GM21360 (cell line): ENCODE measurements at regions not wholly inside any gene's neighbourhood (a gene's known extent, or its start where the extent isn't known, plus 50 kb on each side); places are given as distances from the start of the nearest gene placed in this dataset.

Source experiments
- ATAC-seq: cut with Tn5 transposase; IDR thresholded peaks from one replicate; pipeline ENCODE4 v1.9.1; 2021; ENCODE audit warnings: mild to moderate bottlenecking, moderate library complexity; ENCODE audit not compliant: unreplicated experiment

DNA sequence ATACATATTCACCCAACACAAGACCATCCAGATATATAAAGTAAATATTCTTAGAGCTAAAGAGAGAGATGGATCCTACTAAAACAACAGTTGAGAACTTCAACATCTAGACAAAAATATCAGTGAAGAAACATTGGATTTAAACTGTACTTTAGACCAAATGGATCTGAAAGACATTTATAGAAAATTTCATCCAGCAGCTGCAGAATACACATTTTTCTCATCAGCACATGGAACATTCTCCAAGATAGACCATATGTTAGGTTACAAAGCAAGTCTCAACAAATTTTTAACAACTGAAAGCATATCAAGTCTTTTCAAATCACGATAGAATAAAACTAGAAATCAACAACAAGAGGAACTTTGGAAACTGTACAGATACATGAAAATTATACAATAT lies 369.0 kb upstream of the CCDC54 start:
- no peak for ATAC-seq

DNA sequence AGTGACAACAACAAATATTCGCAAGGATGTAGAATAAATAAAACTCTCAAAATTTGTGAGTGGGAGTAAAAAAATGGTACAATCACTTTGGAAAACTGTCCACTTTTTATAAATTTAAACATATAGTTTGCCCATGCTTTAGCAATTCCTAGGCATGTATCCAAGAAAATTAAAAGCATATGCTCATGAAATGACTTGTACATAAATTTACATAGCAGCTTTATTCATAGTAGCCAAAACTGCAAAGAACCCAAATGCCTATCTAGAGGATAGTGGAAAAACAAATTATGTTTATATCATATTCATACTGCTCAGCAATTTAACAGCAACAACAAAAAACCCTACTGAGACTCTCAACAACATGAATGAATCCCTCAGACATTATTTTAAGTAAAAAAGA lies 363.6 kb upstream of the CCDC54 start:
- ATAC-seq, result no peak

DNA sequence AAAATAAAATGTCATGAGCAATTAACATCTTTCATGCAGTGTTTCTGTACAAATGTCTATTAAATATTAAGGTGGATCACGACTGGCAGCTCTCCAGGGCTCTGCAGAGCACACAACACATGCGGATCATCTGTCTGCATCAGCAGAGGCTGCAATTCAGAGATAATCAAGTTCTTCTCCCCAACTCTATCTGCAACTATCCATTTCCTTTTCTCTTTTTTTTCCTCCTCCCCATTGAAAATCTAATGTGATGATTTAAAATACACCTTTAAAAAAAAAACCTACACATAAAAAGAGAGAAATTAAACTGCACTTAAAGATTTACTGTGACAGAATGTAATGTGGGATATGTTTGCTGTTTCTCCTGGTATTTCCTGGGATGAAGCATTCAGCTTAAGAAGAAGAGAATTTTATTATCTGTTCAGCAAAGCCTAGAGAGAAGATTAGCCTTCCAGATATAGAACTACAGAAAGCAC lies 352.6 kb upstream of the CCDC54 start:
- no peak for ATAC-seq

DNA sequence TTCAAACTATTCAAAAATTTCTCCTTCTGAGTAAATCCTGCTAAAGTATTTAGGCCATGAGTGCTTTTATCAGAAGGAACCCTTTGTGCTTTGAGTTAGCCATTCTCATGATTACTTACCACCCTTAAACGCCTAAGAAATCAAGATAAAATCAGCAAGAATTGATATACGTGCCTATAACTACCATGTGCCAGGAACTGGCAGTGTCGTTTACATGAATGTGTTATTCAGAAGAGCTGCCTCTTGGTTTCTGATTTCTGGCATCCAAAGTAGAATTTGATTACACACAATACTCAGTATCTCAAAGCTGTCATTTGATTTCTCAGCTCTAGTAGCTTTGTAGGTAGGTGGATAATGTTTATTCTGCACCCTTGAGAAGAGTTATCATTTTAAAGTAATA lies 351.3 kb upstream of the CCDC54 start:
- no peak for ATAC-seq

DNA sequence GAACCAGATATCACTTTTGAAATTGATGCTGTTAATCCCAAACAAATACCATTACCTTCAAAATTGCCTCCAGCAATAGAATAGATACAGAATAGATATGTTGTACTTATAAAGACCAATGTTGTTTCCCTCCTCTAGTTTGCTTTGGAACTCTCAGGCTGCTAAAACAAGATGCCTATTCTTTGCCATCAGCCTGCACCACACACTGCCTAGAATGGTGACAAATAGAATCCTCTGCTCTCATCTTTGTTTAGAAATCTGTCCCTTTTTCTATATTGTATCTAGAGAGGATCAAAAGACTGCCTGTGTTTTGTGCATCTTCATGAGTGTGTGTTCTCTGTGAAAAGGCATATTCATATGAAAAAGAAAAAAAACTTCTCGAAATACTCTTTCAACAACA lies 349.2 kb upstream of the CCDC54 start:
- ATAC-seq, result no peak

DNA sequence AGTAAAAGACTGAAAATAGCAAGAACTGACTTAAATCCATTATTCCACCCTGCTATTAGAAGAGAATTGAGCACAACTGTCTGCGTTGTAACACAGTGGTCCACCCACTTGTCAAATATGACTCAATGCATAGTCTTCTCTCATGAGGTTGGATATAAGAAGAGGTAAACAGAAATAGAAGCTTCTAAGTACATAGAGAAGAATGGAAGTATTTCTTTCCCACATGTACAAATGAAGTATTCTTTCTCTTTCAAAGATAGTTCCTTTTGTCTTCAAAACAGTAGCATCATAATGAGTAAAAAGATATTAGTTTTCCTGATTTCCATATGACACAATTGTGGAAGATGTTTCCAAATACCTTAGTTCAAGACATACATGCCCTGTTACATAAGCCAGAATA lies 348.6 kb upstream of the CCDC54 start:
- ATAC-seq, result no peak

DNA sequence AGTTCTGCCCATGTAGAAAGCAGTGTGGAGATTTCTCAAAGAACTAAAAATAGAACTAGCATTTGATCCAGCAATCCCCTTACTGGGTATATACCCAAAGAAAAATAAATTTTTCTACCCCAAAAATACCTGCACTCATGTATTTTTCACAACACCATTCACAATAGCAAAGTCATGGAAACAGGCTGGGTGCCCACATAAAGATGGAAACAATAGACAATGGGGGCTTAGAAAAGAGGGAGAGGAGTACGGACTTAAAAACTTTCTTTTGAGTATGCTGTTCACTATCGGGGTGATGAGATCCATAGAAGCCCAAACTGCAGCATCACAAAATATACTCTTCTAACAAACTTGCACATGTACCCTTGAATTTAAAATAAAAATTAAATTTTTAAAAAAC lies 345.1 kb upstream of the CCDC54 start:
- ATAC-seq, result no peak

DNA sequence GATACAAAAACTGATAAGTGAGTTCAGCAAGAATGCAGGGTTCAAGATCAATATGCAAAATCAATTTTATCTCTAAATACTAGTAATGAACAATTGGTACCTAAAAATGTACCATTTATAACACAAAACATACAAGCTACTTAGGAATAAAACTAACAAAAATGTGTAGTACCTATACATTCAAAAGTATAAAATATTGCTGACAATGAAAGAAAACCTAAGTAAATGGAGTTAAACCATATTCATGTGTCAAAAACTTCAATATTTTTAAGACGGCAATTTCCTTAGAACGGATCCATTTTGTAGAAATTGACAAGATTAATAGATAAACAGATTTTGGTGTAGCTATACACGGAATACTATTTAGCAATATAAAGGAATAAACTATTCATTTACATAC lies 343.1 kb upstream of the CCDC54 start:
- no peak for ATAC-seq

DNA sequence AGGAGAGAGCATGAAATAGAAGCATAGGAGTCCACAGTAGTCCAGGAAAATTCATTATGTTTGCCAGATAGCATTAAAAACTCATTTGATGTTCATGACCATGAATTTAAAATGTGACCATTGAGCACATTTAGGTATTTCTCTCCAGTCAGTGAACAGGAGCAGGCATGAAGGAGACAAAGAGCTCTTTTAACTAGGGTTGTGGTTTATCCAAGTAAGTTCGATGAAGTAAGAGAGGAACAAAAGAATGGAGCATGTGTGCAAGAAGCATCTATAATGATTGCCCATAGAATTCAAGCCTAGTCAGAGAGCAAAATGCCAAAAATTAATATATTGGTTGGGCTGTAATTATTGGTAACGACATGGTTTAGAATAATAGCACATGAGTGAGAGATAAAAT lies 342.1 kb upstream of the CCDC54 start:
- no peak for ATAC-seq

DNA sequence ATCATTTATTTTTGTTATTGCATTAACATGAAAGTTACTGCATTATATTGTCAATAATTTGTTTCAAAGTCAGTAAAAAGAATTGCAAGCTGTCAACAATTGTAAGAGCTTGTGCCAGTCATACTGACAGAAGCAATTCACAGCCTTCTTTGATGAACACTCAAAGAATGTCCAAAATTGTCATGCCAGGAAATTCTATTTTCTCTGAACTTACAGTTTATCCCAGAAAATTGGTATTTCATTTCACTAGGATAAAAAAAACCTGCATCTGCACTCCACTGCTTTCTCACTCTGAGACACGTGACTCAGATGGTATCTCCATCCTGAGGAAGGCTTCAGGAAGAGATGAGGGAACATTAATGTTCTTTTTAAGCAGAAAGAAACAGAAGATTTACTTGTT lies 332.6 kb upstream of the CCDC54 start:
- no peak for ATAC-seq

DNA sequence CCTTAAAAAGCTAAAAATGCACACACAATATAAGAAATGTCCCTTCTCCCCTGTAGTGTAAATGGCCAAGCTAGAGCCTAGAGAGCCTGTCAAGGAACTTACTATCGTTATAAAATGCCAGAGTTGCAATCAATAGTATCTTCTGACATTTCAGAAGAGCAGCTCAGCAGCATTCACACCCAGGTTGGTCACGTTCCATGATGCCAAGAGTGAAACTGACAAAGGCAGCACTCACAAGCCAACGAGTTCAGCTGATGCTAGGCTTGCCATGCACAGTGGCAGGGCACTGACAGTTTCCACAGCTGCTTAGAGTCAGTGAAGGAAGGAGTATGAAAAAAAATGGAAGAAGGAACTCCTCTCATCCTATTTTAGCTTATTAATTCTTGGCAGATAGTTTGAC lies 331.4 kb upstream of the CCDC54 start:
- ATAC-seq, result no peak

DNA sequence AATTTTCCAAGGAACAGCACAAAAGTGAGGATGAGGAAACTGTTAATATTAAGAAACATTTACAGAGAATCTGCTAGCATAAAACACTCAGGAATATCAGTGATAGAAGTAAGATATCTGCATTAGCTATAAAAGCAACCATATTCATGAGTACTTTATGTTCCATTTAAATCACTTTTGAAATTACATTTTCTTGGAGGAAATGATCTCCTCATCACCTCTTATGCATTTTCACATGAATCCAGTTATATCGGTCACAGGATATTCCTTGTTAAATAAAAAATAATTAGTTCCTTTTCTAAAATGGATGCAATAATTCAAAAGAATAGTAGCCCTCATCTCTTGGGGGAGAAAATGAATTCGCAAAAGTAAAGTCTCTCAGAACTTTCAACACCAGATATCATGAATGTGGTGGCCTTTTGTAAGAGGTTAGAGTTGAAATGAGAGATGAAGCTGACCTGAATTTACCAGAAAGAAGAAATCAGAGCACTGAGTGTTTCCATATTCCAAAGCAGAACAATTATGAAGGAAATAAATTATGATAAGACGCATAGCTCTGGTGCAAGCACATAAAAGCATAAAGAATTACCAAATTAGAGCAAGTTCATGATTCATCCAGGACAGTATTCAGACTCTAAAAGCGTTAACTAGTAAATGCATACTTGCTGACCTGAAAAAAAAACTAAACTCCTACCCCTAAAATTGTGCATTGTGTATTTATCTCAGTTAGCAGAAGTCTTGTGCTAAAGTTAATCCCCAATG lies 321.9 kb upstream of the CCDC54 start:
- ATAC-seq, result no peak

DNA sequence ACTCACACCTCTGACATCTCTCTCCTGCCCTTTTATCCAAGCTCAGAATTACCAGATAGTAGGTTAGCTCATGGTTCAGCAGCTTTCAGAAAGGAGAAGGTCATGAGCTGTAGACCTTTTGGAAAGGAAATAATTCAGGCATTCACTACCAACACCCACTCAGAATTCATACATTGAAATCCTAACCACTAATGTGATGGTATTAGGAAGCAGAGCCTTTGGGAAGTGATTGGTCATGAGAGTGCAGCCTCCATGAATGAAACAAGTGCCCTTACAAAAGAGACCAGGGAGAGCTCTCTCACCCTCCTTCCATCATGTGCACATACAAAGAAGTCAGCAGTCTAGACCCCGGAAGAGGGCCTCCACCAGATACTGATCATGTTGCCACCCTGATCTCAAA lies 315.8 kb upstream of the CCDC54 start:
- no peak for ATAC-seq

DNA sequence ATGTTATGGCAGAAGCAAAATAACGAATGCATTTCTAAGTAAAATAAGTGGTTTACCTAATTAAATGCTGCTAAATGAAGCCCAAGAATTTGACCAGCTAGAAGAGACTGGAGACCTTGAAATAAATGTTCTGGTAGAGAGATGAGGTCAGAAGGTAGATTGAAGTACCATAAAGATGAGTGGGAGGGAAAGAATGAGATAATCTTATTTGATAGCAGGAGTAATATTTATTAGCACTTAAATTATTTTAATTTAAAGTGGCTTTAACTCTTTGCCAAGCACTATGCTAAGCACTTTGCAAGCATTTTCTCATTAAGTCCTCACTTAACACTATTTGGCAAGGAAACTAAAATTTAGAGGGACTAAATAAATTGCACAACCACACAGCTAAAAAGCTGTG lies 314.9 kb upstream of the CCDC54 start:
- no peak for ATAC-seq

DNA sequence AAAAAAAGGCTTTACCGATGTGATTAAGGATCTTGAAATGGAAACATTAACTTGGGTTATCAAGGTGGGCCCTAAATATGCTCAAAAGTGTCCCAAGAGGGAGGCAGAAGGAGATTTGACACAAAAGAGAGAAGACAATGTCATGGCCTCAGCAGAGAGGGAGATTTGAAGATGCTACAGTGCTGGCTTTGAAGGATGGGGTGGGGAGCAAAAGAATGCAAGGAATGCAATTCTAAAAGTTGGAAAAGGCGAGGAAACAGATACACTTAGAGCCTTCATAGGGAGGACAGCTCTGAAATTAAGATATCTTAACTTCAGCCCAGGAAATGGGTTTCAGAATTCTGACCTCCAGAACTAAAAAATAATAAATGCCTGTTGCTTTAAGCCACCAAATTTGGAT lies 314.5 kb upstream of the CCDC54 start:
- no peak for ATAC-seq

DNA sequence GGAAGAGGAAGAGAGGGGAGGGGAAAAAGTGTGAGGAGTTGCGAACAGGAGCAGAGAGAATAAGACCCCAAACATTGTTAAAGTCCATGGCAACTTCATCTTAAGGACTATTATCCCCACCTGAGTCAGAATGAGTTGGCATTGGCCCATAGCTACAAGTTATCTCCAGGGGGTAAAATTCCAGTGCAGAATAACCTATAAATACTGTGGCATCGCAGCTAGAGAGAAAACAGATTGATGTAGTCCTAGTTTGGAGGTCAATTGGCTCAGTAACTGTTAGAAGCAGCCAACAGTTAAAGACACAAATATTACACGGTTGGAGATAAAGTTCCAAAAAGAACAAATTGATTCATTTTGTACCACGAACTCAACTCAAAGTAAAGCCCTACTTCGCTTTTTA lies 313.9 kb upstream of the CCDC54 start:
- ATAC-seq, result no peak

DNA sequence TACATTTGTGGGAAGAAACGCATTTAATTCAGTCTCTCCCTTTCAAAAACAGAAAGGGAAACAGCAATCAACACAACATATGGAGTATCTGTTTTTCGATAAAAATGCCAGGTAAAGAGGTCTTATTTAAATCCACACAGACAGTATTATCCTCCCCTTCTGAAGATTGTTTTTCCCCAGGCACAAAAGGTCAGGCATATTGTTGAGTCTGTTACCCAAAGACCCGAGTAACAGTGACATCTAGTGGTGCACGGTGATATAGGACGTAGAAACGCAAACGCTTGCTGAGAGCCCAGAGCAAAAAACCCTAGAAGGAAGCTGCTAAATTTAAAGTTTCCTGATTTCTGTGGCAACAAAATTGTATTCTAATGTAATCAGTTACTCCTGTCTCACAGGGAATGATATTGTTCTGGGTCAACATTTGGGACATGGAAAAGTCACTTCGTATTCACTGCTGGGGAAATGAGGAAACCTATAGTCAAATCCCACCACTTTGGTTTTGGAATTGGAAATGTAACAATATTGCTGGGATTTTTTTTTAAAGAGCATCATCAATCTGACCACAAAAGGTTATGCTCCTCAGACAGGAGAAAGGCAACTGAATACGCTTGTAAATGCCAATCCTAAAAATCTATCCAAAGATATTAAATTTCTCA lies 312.7 kb upstream of the CCDC54 start:
- ATAC-seq, result peak; percentile 83

DNA sequence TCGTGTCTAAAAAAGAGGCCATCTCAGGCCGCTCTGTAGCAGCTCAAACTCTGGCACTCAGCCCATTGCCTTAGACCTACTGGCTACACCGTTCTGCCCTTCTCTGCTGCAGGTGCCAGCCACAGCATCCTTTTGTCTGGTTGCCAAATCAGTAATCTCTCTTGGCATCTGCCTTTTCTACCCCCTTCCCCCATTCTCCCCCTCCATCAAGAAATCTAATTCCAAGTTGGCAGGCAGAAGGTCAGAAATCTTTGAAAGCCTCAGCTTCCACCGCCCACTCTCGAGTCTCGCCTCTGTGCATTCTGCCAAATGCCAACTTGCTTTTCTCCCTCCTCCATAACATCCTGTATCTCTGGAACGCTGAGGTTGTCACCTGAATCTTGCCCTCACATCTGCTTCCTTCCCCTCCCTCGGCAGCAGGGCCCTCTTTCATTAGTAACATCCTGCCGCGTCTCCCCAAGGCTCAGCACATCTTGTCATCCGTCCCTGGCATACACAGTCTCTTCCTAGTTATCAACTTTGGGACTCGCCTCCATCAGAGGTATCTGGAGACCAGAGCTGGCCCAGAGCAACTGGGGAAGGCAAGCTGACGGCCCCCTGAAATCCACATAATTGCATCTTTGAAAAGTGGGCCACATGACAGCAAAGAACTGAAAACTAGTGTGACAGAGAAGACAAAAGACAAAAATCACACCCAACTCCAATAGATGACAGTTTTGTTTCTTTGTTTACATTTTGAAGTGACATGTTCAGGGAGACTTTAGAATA lies 312.0 kb upstream of the CCDC54 start:
- ATAC-seq, result no peak

DNA sequence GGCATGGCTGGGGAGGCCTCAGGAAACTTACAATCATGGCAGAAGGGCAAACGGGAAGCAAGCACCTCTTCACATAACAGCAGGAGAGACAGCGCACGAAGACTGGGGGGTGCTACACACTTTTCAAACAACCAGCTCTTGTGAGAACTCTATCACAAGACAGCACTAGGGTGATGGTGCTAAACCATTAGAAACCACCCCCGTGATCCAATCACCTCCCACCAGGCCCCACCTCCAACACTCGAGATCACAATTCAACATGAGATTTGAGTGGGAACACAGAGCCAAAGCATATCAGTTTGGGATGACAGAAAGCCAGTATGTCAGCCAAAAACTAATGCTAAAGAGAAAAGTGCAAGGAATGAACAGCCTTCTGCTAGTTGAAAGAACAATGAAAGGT lies 309.8 kb upstream of the CCDC54 start:
- ATAC-seq, result no peak

DNA sequence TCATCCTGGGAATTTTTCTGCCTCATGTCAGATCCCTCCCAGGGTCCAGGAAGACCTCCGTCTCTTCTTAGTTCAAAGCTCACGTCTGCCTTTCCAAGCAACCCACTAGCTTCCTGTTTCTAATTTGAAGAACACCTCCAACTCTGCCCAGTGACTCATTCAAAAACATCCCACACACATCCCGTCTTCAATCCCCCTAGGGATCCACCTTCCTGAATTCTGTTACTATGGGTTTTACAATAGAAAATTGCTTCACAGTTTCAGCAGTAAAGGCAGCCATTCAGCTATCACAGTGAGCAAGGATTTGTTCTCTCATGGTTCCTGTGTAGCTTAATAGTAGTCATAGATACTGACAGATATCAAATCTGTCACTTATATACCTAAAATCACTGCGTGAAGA lies 308.3 kb upstream of the CCDC54 start:
- no peak for ATAC-seq

DNA sequence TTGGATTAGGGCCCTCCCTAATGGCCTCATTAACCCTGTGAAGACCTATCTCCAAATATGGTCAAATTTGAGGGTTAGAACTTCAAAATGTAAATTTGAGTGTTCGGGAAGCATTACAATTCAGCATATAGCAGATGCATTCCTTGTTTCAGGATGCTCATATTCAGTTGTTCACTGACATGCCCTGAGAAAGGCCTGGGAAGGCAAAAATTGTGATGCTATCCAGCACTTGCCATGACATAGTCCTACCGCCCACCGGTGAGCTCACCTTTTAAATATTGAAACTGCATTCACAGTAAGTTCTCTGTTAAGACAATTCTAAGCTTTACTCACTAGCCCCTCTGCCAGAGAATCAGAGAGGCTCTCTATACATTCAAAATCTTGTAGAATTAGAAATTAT lies 300.3 kb upstream of the CCDC54 start:
- no peak for ATAC-seq

DNA sequence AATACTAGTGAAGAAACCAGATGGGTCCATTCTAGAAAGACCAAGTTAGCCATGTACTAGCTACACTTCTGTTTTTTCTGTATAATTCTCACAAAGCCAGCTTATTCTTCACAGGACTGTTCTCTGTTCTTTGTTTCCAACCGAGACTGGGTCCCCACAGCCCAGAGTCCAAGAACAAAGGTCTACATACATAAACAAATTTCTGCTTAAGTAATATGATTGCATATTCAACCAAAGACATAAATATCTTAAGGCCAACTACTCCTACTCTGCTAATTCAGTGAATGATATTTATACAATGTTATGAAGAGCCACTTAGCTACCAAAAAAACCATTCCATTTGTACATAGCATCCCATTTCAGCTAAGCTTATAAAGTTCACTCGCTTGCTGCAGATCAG lies 299.8 kb upstream of the CCDC54 start:
- no peak for ATAC-seq
